ENCODE measurements at regions not wholly inside any gene's neighbourhood (a gene's known extent, or its start where the extent isn't known, plus 50 kb on each side); places are given as distances from the start of the nearest gene placed in this dataset.

DNA sequence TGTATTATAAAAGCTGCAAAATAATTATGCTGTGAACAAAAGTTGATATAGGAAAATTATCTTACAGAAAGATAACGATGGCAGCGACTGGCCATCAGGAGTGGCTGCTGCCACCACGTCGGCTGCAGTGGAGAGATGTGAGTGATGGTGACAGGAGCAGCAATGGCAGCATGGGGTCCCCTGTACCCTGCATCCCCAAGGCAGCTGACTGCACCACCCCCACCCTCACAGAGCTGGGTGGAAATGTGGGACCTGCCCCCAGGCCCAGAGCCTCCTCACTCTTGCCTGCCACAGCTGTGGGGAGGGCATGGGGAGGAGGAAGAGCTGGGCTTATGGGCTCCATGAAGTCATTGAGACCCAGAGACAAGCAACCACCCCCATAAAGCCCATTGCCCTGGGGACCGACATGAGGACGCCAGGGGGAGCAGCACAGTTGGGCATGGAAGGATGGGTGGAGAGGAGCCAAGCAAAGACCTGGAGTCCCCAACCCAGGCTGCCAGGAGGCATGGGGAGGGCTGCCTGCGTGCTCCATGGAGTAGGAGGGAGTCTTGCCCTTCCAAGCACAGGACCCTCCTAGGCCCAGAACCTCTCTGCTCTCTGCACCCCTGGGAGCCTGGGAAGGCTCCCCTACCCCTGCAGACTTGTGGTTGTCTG lies 1090.5 kb downstream of the PCDH18 start:
- TF ChIP-seq POLR2AphosphoS5 (IDR thresholded peaks at IDR 0.05; ENCODE audit: low read depth, low read length) (no peak), TAF1 (IDR thresholded peaks at IDR 0.05; ENCODE audit: low read depth, low read length) (no peak), POLR2A (IDR thresholded peaks at IDR 0.05; ENCODE audit: low read depth, low read length) (no peak)
